ENCODE measurements at regions not wholly inside any gene's neighbourhood (a gene's known extent, or its start where the extent isn't known, plus 50 kb on each side); places are given as distances from the start of the nearest gene placed in this dataset.

- Histone ChIP-seq H4K91ac (ENCODE audit: insufficient read depth, low read depth, low read length) (no peak overlapping the region), H2BK15ac (ENCODE audit: low read depth, low read length) (no peak overlapping the region), H3K4me2 (ENCODE audit: low read depth, low read length) (no peak overlapping the region), H4K8ac (ENCODE audit: low read depth in 2 of 2, low read length in 2 of 2) (no peak overlapping the region), H3K36me3 (ENCODE audit: control insufficient read depth, insufficient read depth, low read length) (no peaks in the 10 kb centered on the region), H2AK5ac (ENCODE audit: low read depth, low read length) (no peak overlapping the region), H3K27me3 (ENCODE audit: control insufficient read depth, insufficient read depth, low read length) (no peaks in the 10 kb centered on the region), H4K5ac (ENCODE audit: low read depth, low read length) (no peak overlapping the region), H3K14ac (replicated peaks; ENCODE audit: low read depth, low read length) (no peak overlapping the region), H3K4me1 (ENCODE audit: control insufficient read depth, insufficient read depth, low read length) (no peaks in the 10 kb centered on the region), H3K4ac (ENCODE audit: low read depth, low read length) (no peak overlapping the region), H2BK20ac (ENCODE audit: low read depth, low read length) (no peak overlapping the region), H2BK5ac (ENCODE audit: low read depth, low read length, poor library complexity, severe bottlenecking) (no peak overlapping the region), H2AFZ (replicated peaks; ENCODE audit: low read length, poor library complexity) (no peak overlapping the region), H3K27ac (ENCODE audit: insufficient read depth, low read length) (no peak overlapping the region), H3K9me3 (ENCODE audit: control insufficient read depth, insufficient read depth, low read length) (peaks cover 5% of the 10 kb centered on the region), H3K9me1 (ENCODE audit: insufficient read depth, low read length) (no peaks in the 10 kb centered on the region), H3K23ac (ENCODE audit: low read depth, low read length) (no peak overlapping the region), H3K9ac (ENCODE audit: low read depth, low read length) (no peak overlapping the region), H3K18ac (ENCODE audit: low read depth, low read length) (no peak overlapping the region), H3K4me3 (ENCODE audit: insufficient read depth, low read depth, low read length) (no peak overlapping the region), H2AK9ac (replicated peaks; ENCODE audit: low read depth, low read length, poor library complexity) (no peak overlapping the region), H2BK120ac (ENCODE audit: low read depth, low read length) (no peak overlapping the region), H3K79me1 (ENCODE audit: low read depth in 1 of 2, low read length in 2 of 2) (no peaks in the 10 kb centered on the region), H3K56ac (ENCODE audit: extremely low read depth, insufficient read depth, low read length) (no peak overlapping the region), H4K20me1 (ENCODE audit: insufficient read depth, low read length) (no peaks in the 10 kb centered on the region)
- ChIA-PET POLR2A (ENCODE audit: unreplicated experiment) (no interaction called here), CTCF (no interaction called here)
- in situ Hi-C loops (cut with MboI; ENCODE audit: low sequenced_read_pairs) (no loop called here), intact Hi-C loops (cut with micrococcal nuclease) (no loop called here), dilution Hi-C loops (cut with HindIII; ENCODE audit: low sequenced_read_pairs, unreplicated experiment) (no loop called here)
- ATAC-seq (ENCODE audit: low read depth) = no peak
- no TSS peak for BruUV-seq (replicated peaks)
- no peak for DNase-seq
- no CpG with 5 or more reads among the region's 1 CpG for WGBS, 2 experiments (ENCODE audit: extremely low coverage in 2 of 2, insufficient read length in 1 of 2)
- TF ChIP-seq RCOR1 (IDR thresholded peaks at IDR 0.05; ENCODE audit: insufficient replicate concordance, low read length) = no peak
- TF ChIP-seq RFX5 (IDR thresholded peaks at IDR 0.05; ENCODE audit: low read depth, low read length) = no peak
- no peak for TF ChIP-seq BHLHE40 (IDR thresholded peaks at IDR 0.05; ENCODE audit: low read depth, low read length)
- TF ChIP-seq, protein P1, sequence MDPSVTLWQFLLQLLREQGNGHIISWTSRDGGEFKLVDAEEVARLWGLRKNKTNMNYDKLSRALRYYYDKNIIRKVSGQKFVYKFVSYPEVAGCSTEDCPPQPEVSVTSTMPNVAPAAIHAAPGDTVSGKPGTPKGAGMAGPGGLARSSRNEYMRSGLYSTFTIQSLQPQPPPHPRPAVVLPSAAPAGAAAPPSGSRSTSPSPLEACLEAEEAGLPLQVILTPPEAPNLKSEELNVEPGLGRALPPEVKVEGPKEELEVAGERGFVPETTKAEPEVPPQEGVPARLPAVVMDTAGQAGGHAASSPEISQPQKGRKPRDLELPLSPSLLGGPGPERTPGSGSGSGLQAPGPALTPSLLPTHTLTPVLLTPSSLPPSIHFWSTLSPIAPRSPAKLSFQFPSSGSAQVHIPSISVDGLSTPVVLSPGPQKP (IDR thresholded peaks at IDR 0.05; ENCODE audit: borderline replicate concordance, low read depth, low read length) = no peak
- no peak for TF ChIP-seq RAD21 (IDR thresholded peaks at IDR 0.05; ENCODE audit: low read length)
- TF ChIP-seq CHD1 (IDR thresholded peaks at IDR 0.05; ENCODE audit: low read depth, low read length) = no peak
- TF ChIP-seq MAFK (IDR thresholded peaks at IDR 0.05; ENCODE audit: low read depth, low read length) = no peak
- TF ChIP-seq CEBPB (IDR thresholded peaks at IDR 0.05; ENCODE audit: low read depth, low read length) = no peak
- no peak for TF ChIP-seq SMC3 (IDR thresholded peaks at IDR 0.05; ENCODE audit: low read depth, low read length)
Measured at GRCh38 chr4:62588671-62589070, 1388.5 kb downstream of the ADGRL3 start.

Data from IMR-90 (cell line).